ENCODE measurements at regions not wholly inside any gene's neighbourhood (a gene's known extent, or its start where the extent isn't known, plus 50 kb on each side); places are given as distances from the start of the nearest gene placed in this dataset.

GRCh38 chr5:85605381-85605780 is 1012.4 kb upstream of the COX7C start:
- no peak for TF ChIP-seq POLR2A (IDR thresholded peaks at IDR 0.05; ENCODE audit: low read length)
- TF ChIP-seq GATA1 (IDR thresholded peaks at IDR 0.05; ENCODE audit: low read depth, low read length): no peak

Measured in erythroblast (primary cell).